Activated T-helper 1 cell treated with anti-CD3 and anti-CD28 coated beads, Interleukin-12 subunit alpha, Interleukin-12 subunit beta, Interleukin-2, Interleukin-4 antibody, amounts not matched to agents 30 ng/mL and 10 ng/mL and 1 ng/mL, durations not matched to agents 14 hours and 24 hours and 36 hours (primary cell): ENCODE measurements at regions not wholly inside any gene's neighbourhood (a gene's known extent, or its start where the extent isn't known, plus 50 kb on each side); places are given as distances from the start of the nearest gene placed in this dataset.
A peak's percentile ranks its signal among the peaks of the same experiment; 100 is the strongest.

Experiments
- DNase-seq: peaks from one replicate; pipeline ENCODE4 v3.0.0; 2021; ENCODE audit warnings: low spot score
- H3K27ac Mint-ChIP-seq: one replicate; pipeline ENCODE4 v1.8.0; 2021; ENCODE audit warnings: mild to moderate bottlenecking, mixed read lengths
- H3K27me3 Mint-ChIP-seq: one replicate; pipeline ENCODE4 v1.8.0; 2022; ENCODE audit warnings: mild to moderate bottlenecking, moderate library complexity, mixed read lengths; ENCODE audit not compliant: insufficient read depth
- H3K36me3 Mint-ChIP-seq: one replicate; pipeline ENCODE4 v1.8.0; 2021; ENCODE audit warnings: low read depth, mixed read lengths
- H3K4me1 Mint-ChIP-seq: one replicate; pipeline ENCODE4 v1.8.0; 2021; ENCODE audit warnings: low read depth, mixed read lengths
- H3K4me3 Mint-ChIP-seq: one replicate; pipeline ENCODE4 v1.8.0; 2021; ENCODE audit warnings: mild to moderate bottlenecking, moderate library complexity, mixed read lengths
- H3K9me3 Mint-ChIP-seq: one replicate; pipeline ENCODE4 v1.8.0; 2021; ENCODE audit warnings: mixed read lengths
- intact Hi-C: fragments of 100-400 bp; cut with micrococcal nuclease; formaldehyde crosslinking; loops from one replicate; pipeline ENCODE4 v1.15.1; 2024

DNA sequence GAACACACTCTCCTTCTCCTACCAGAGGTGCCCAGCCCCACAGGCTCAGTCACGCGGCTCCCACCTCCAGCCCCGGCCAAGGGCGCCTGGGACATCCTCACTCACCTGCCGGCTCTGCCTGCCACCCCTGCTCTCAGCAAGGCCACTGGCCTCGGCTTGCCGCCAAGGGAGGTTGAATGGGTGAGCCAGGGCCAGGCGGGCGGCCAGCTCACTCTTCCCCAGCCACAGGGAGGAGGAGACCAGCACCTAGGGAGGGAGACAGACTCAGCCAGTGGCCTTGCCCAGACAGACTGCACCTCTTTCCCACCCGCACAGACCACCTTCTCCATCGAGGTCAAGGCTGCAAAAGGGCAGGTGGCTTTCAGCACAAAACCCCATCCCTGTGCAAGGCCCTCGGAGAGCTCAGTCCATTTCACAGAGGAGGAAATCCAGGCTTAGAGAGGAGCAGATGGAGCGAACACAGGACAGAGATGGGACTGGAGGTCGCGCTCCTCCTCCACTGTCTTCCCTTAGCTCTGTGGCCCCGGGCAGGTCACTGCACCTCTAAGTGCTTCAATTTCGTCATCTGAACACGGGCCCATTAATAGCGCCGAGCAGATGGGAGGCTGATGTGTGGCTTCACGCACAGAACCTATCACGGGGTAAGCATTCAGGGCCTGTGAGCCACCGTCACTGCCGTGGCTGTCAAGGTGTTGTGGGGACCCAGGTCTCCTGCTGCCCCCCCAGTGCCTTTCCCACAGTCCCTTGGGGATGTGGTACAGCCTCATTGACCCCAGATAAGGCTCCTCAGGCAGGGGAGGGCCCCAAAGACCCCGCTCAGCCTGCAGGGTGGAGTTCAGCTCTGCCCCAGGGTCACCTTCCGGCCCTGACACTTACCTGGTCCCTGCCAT, 56.1 kb downstream of the RMI2 start:
- H3K36me3 Mint-ChIP-seq: no peaks in the 10 kb centered on the region
- H3K9me3 Mint-ChIP-seq: no peaks in the 10 kb centered on the region
- H3K27me3 Mint-ChIP-seq: peaks cover 6% of the 10 kb centered on the region
- no peak overlapping the region for H3K27ac Mint-ChIP-seq
- no peak overlapping the region for H3K4me3 Mint-ChIP-seq
- DNase-seq: no peak
- intact Hi-C loops: no loop called here
- H3K4me1 Mint-ChIP-seq: no peaks in the 10 kb centered on the region

DNA sequence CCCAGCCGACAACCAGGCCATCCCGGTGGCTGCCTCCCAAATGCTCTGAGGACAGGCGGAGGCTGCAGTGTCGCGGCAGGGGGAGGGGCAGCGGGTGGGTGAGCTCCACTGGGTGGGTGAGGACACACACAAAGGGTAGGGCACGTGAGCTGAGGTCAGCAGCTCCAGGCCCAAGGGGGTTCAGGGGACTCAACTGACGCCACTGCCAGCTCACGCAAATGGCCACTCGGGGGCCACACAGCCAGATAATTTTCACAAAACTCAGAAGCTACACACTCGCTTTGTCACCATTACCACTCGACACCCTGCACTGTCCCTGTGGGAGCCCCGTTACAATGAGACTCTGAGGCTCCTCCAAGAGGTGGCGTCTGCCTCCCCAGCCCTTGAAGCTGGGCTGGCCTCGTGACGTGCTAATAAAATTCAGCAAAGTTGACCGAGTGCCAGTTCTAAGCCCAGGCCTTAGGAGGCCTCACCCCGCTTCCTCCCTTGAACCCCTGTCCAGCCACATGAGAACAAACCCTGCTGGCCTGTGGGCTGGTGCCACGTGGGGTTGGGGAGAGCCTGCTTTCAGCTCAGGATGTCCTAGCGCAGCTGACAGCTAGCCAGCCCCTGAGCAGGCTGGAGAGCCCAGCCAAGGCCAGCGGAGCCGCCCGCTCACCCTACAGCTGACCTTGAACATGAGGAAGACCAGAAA, 56.9 kb downstream of the RMI2 start:
- no peak for DNase-seq
- no peaks in the 10 kb centered on the region for H3K4me1 Mint-ChIP-seq
- intact Hi-C loops: no loop called here
- H3K27ac Mint-ChIP-seq: no peak overlapping the region
- no peaks in the 10 kb centered on the region for H3K36me3 Mint-ChIP-seq
- H3K27me3 Mint-ChIP-seq: peaks cover 6% of the 10 kb centered on the region
- no peaks in the 10 kb centered on the region for H3K9me3 Mint-ChIP-seq
- no peak overlapping the region for H3K4me3 Mint-ChIP-seq

DNA sequence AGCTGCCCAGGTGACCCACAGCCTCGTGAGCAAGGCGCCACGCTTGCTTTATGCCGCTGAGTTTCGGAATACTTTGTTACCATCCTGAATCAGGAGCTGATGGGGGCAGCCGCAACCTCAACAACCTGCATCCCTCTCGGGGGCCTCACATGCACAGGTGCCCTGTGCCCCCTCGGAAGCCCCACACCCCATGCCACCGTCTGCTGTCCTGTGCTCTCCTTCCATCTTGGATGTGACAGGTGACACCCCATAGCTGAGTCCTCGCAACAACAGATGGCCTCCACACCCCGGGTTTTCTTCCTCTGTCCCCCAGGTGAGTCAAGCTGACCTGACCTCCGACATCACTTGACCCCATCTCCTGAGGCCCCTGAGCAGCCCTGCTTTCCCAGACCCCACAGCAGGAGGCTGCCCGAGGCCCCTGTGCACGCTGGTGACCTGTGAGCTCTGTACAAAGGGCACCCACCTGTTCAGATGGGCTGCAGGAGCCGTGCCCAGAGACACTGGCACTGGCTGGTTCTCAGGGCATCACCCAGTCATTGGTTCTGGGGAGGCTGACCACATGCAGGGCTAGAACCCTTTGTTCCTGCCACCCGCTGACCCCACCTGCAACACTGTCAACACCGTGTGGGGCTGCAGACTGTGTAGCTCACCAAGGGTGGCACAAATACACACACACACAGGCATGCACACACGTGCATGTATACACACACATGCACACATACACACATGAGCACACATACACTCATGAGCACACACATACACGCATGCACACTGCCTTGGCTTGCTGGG, 57.7 kb downstream of the RMI2 start:
- Mint-ChIP-seq H3K9me3 (no peaks in the 10 kb centered on the region), H3K36me3 (no peaks in the 10 kb centered on the region), H3K27me3 (peaks cover 4% of the 10 kb centered on the region), H3K4me3 (no peak overlapping the region), H3K27ac (no peak overlapping the region), H3K4me1 (no peaks in the 10 kb centered on the region)
- DNase-seq: no peak
- intact Hi-C loops: no loop called here

DNA sequence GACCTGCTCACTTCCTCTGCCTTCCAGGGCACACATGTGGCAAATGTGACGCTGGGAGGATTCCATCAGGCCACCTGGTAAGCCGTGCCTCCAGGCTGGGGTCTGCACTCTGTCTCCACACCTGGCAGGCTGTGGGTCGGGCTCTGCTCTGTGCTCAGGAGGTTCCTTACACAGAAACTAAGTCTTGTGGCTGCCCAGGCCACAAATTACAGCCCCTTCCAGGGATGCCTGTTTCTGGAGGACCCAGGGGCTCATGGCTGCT, 58.2 kb downstream of the RMI2 start:
- Mint-ChIP-seq H3K27me3 (peaks cover 4% of the 10 kb centered on the region), H3K4me1 (no peaks in the 10 kb centered on the region), H3K4me3 (no peak overlapping the region), H3K9me3 (no peaks in the 10 kb centered on the region), H3K36me3 (no peaks in the 10 kb centered on the region), H3K27ac (no peak overlapping the region)
- DNase-seq: no peak
- intact Hi-C loops: no loop called here

DNA sequence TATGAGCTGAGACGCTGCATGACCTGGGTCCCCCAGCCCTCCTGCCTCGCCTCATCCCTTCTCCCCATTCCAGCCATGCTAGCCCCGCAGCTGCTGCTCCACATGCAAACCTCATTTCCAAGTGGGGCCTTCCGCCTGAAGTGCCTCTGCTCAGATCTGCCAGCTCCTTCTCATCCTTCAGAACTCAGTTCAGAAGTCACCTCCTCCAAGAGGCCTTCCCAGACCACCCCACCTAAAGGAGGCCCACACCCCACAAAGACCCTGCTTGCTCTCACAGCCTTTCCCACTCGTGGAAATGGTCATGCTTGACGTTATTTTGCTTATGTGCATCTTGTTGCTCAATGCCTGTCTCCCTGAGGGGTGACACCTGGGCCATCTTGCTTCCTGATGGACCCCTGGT, 58.7 kb downstream of the RMI2 start:
- Mint-ChIP-seq H3K36me3 (no peaks in the 10 kb centered on the region), H3K9me3 (no peaks in the 10 kb centered on the region), H3K27me3 (peaks cover 4% of the 10 kb centered on the region), H3K4me1 (no peaks in the 10 kb centered on the region), H3K4me3 (no peak overlapping the region), H3K27ac (no peak overlapping the region)
- intact Hi-C loops: no loop called here
- no peak for DNase-seq

DNA sequence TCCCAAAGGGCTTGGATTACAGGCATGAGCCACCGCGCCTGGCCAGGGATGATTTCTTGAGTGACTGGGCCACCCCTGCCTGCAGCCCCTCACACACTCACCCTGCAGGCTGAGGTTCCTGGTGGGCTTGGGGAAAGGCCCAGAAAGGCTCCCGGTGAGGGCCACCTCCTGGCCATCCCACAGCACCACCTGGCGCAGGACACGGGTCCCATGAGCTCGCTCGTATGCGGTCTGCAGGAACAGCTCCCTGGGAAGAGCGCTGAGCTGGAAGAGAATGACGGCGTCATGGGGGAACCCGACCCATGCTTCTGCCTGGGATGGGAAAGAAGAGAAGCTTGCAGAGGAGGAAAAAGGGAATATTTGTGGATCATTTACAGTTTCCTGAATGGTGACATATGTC, 59.3 kb downstream of the RMI2 start:
- Mint-ChIP-seq H3K4me1 (no peaks in the 10 kb centered on the region), H3K36me3 (no peaks in the 10 kb centered on the region), H3K9me3 (no peaks in the 10 kb centered on the region), H3K27ac (no peak overlapping the region), H3K27me3 (peaks cover 4% of the 10 kb centered on the region), H3K4me3 (no peak overlapping the region)
- intact Hi-C loops: loop anchor here (1.0 to 5.0 kb wide), 4 partner anchors 408 to 663 kb away; no protein-coding TSS in a partner anchor
- DNase-seq: no peak

DNA sequence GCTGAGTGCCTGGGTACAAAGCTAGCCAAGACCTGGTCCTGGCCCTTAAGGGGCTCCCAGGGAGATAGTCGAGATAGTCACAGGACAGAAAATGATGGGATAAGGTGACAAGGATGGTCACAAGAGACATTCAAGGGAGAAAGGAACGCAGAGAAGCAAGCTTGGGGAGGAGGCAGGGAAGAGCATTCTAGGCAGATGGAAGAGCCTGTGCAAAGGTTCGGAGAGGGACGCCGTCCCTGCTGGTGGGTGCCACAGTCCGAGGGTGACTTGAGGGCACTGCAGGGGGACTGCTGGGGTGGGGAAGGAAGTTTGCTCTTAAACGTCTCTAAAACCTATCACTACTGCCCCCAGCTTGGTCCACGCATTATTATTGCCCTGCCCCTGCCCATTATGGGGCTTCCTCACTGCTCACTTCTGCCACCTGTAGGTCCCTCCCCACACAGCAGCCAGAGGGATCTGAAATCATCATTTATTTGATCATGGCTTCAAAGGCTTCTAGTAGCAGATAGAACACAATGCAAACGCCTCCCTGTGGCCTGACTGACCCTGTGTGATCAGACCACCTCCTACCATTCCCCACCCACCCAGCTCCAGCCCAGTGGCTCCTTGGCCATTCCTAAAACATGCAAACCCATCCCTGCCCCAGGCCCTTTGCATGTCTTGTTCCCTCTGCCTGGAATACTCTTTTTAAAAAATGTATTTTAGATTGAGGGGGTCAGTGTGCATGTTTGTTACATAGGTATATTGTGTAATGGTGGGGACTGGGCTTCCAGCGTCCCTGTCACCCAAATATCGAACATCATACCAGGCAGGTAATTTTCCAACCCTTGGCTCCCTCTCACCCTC, 60.3 kb downstream of the RMI2 start:
- H3K9me3 Mint-ChIP-seq: no peaks in the 10 kb centered on the region
- DNase-seq: peak; percentile 13
- no peak overlapping the region for H3K27ac Mint-ChIP-seq
- no peak overlapping the region for H3K4me3 Mint-ChIP-seq
- H3K27me3 Mint-ChIP-seq: peaks cover 4% of the 10 kb centered on the region
- no peaks in the 10 kb centered on the region for H3K4me1 Mint-ChIP-seq
- H3K36me3 Mint-ChIP-seq: no peaks in the 10 kb centered on the region
- intact Hi-C loops: loop anchor here (1.0 to 5.0 kb wide), 5 partner anchors 53 to 662 kb away; no protein-coding TSS in a partner anchor

DNA sequence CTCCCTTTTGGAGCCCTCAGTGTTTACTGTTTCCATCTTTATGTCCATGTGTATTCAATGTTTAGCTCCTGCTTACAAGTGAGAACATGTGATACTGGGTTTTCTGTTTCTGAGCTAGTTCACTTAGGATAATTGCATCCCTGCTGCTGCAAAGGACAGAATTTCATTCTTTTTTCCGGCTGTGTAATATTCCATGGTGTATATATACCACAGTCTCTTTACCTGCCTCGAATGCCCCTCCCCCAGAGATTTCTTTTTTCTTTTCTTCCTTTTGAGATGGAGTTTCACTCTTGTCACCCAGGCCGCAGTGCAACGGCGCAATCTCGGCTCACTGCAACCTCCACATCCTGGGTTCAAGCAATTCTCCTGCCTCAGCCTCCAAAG, 60.9 kb downstream of the RMI2 start:
- Mint-ChIP-seq H3K36me3 (no peaks in the 10 kb centered on the region), H3K9me3 (no peaks in the 10 kb centered on the region), H3K4me3 (no peak overlapping the region), H3K27ac (no peak overlapping the region), H3K27me3 (peaks cover 4% of the 10 kb centered on the region), H3K4me1 (no peaks in the 10 kb centered on the region)
- intact Hi-C loops: loop anchor here (2.0 to 5.0 kb wide), 3 partner anchors 53 to 661 kb away; no protein-coding TSS in a partner anchor
- no peak for DNase-seq

DNA sequence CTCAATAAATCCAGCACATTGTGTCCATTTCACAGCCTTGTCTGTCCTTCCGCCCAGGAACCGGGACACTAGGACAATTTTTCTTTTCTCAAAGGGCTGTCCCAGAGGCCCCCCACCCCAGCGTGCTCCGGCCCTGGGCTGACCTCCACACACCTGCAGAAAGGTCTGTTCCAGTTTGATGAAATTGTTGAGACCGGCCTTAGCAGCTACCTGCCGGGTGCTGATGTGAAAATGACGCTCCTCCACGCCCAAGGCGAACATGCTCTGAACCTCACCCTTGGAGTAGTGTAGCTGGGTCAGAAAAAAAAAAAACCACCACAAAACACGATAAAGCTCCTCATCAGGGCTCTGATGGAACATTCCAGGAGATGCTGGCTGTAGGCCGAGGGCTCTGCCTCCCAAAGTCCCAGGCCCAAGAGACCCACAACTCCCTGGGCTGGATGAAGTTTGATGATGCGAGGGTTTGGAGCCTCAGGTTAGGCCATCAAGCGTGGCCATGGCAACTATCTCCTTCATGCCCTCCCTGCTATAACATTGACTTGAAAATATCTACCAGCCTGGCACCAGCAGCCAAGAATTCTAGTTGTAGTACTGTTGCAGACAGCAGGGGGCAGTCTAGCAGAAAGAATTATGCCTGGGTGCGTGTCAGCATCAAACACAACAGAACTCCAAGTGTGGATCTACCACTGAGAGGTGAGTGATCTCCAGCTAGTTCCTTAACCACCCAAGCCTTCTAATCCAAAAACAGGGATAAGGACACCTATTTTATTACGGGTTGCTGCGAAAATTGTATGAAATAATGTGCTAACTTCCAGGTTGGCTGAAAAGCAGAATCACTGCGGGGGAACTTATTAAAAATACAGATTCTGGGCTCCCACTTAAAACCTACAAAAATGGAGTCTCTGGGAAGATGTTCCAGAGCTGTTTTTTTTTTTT, 62.1 kb downstream of the RMI2 start:
- DNase-seq: peak; percentile 48
- Mint-ChIP-seq H3K27me3 (peaks cover 6% of the 10 kb centered on the region), H3K9me3 (no peaks in the 10 kb centered on the region), H3K36me3 (no peaks in the 10 kb centered on the region), H3K27ac (no peak overlapping the region), H3K4me3 (no peak overlapping the region), H3K4me1 (no peaks in the 10 kb centered on the region)
- intact Hi-C loops: loop anchor here (1.0 to 5.0 kb wide), 6 partner anchors 51 to 660 kb away; no protein-coding TSS in a partner anchor

DNA sequence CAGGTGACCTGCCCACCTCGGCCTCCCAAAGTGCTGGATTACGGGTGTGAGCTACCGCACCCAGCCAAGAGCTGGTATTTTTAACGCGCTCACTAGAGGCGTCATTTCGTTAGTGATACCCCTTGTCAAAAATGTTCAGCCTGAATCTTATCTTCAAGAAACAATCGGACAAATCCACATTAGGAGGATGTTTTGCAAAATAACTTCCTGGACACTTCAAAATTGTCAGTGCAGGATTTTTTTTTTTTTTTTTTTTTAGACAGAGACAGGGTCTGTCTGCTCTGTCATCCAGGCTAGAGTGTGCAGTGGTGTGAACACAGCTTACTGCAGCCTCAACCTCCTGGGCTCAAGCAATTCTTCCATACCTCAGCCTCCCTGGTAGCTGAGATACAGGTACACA, 63.0 kb downstream of the RMI2 start:
- DNase-seq: no peak
- no peaks in the 10 kb centered on the region for H3K36me3 Mint-ChIP-seq
- no peak overlapping the region for H3K27ac Mint-ChIP-seq
- H3K4me3 Mint-ChIP-seq: no peak overlapping the region
- H3K4me1 Mint-ChIP-seq: no peaks in the 10 kb centered on the region
- H3K27me3 Mint-ChIP-seq: peaks cover 6% of the 10 kb centered on the region
- H3K9me3 Mint-ChIP-seq: no peaks in the 10 kb centered on the region
- intact Hi-C loops: loop anchor here (5.0 kb wide), 2 partner anchors 404 to 659 kb away; no protein-coding TSS in a partner anchor

DNA sequence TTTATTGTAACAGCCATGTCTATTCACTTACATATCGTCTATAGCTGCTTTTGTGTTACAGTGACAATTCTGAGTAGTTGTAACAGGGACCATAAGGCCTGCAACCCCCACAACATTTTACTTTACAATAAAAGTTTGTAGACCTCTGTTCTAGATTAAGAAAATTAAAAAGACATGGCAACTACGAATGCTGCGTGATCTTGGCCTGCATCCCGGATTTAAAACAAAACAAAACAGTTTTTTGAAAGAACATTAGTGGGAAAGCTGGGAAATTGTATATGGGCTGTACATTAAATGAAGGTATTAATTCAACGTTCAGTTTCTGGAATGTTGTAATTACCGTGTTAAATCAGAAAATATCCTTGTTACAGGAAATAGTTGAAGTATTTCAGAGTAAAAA, 64.1 kb downstream of the RMI2 start:
- H3K36me3 Mint-ChIP-seq: no peaks in the 10 kb centered on the region
- no peak for DNase-seq
- intact Hi-C loops: loop anchor here (5.0 kb wide), 2 partner anchors 403 to 658 kb away; no protein-coding TSS in a partner anchor
- no peaks in the 10 kb centered on the region for H3K4me1 Mint-ChIP-seq
- peaks cover 2% of the 10 kb centered on the region for H3K27me3 Mint-ChIP-seq
- H3K4me3 Mint-ChIP-seq: no peak overlapping the region
- H3K9me3 Mint-ChIP-seq: no peaks in the 10 kb centered on the region
- H3K27ac Mint-ChIP-seq: no peak overlapping the region
